ENCODE measurements at regions not wholly inside any gene's neighbourhood (a gene's known extent, or its start where the extent isn't known, plus 50 kb on each side); places are given as distances from the start of the nearest gene placed in this dataset.

DNA sequence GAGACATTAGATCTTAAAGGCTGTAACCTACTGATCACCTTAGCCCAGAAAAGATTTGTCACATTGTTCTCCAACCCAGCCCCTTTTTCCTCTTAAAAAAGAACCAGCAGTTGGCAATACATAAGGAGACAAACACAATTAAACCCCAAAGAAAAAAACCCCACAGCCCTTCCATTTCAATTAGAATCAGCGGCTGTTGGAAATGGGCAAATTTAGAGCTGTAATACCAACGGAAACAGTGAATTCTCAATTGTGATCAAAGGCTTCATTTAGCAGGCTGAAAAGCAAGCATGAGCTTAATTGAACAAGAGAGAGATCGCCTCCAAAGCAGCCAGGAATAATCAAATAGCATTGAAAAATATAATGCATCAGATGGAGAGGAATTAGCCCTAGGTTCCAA lies 153.6 kb downstream of the FAM114A2 start:
- in situ Hi-C loops (cut with MboI): no loop called here
- no peak for ATAC-seq
- no peak for TF ChIP-seq CCAR2 (IDR thresholded peaks at IDR 0.05; ENCODE audit: low read depth, low read length)
- TF ChIP-seq, protein P1, sequence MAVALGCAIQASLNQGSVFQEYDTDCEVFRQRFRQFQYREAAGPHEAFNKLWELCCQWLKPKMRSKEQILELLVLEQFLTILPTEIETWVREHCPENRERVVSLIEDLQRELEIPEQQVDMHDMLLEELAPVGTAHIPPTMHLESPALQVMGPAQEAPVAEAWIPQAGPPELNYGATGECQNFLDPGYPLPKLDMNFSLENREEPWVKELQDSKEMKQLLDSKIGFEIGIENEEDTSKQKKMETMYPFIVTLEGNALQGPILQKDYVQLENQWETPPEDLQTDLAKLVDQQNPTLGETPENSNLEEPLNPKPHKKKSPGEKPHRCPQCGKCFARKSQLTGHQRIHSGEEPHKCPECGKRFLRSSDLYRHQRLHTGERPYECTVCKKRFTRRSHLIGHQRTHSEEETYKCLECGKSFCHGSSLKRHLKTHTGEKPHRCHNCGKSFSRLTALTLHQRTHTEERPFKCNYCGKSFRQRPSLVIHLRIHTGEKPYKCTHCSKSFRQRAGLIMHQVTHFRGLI (CRISPR knock-in tag; IDR thresholded peaks at IDR 0.05): no peak
- no peak for TF ChIP-seq ZNF76 (CRISPR knock-in tag; IDR thresholded peaks at IDR 0.05; ENCODE audit: borderline replicate concordance)
- TF ChIP-seq, protein P2, sequence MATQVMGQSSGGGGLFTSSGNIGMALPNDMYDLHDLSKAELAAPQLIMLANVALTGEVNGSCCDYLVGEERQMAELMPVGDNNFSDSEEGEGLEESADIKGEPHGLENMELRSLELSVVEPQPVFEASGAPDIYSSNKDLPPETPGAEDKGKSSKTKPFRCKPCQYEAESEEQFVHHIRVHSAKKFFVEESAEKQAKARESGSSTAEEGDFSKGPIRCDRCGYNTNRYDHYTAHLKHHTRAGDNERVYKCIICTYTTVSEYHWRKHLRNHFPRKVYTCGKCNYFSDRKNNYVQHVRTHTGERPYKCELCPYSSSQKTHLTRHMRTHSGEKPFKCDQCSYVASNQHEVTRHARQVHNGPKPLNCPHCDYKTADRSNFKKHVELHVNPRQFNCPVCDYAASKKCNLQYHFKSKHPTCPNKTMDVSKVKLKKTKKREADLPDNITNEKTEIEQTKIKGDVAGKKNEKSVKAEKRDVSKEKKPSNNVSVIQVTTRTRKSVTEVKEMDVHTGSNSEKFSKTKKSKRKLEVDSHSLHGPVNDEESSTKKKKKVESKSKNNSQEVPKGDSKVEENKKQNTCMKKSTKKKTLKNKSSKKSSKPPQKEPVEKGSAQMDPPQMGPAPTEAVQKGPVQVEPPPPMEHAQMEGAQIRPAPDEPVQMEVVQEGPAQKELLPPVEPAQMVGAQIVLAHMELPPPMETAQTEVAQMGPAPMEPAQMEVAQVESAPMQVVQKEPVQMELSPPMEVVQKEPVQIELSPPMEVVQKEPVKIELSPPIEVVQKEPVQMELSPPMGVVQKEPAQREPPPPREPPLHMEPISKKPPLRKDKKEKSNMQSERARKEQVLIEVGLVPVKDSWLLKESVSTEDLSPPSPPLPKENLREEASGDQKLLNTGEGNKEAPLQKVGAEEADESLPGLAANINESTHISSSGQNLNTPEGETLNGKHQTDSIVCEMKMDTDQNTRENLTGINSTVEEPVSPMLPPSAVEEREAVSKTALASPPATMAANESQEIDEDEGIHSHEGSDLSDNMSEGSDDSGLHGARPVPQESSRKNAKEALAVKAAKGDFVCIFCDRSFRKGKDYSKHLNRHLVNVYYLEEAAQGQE (IDR thresholded peaks at IDR 0.05; ENCODE audit: borderline replicate concordance): no peak
- TF ChIP-seq, protein P2 (CRISPR knock-in tag; IDR thresholded peaks at IDR 0.05; ENCODE audit: low read depth): no peak
- no peak for TF ChIP-seq RBM39 (optimal IDR thresholded peaks at IDR 0.05; ENCODE audit: low read depth, low read length)
- TF ChIP-seq ZFP36 (IDR thresholded peaks at IDR 0.05; ENCODE audit: low read depth, low read length, partially characterized antibody): no peak
- TF ChIP-seq PHF20 (IDR thresholded peaks at IDR 0.05; ENCODE audit: partially characterized antibody): no peak
- no peak for TF ChIP-seq PYGO2 (tag; IDR thresholded peaks at IDR 0.05)
- no peak for TF ChIP-seq SRSF3 (IDR thresholded peaks at IDR 0.05; ENCODE audit: insufficient read depth, low read length)
- TF ChIP-seq BCLAF1 (IDR thresholded peaks at IDR 0.05; ENCODE audit: borderline replicate concordance in 1 of 2, control insufficient read depth in 1 of 2, low read depth in 2 of 2, low read length in 1 of 2): no peak

More for the DNA sequence above, 153.6 kb downstream of the FAM114A2 start:
- no peaks in the 10 kb centered on the region for H3K9me1 ChIP-seq (ENCODE audit: control insufficient read depth, insufficient read depth, low read length)
- no peak overlapping the region for H3K4me3 ChIP-seq
- H3K4me1 ChIP-seq (replicated peaks in 1 of 2; ENCODE audit: control insufficient read depth in 2 of 2, insufficient read depth in 2 of 2, low read length in 2 of 2): no peaks in the 10 kb centered on the region
- ChIA-PET CTCF (ENCODE audit: low intra/inter-chr PET ratio) (no interaction called here), POLR2A (no interaction called here)
- H3K9me3 ChIP-seq (replicated peaks; ENCODE audit: control insufficient read depth, insufficient read depth, low read depth, low read length): no peaks in the 10 kb centered on the region
- BruUV-seq (replicated peaks): no TSS peak
- H2AFZ ChIP-seq (ENCODE audit: low read depth, low read length): no peak overlapping the region
- FAIRE-seq: no peak
- H4K20me1 ChIP-seq (replicated peaks; ENCODE audit: control insufficient read depth, insufficient read depth, low read length): peaks cover 5% of the 10 kb centered on the region; the same call in 1 of the 2 replicates
- 2% methylated on average over 3 of the region's 3 CpGs for WGBS (ENCODE audit: insufficient coverage, low coverage, missing lambda C conversion rate)
- H3K36me3 ChIP-seq (ENCODE audit: control insufficient read depth, insufficient read depth, low read length): no peaks in the 10 kb centered on the region
- DNase-seq (ENCODE audit: extremely low read depth in 1 of 4, low spot score in 3 of 4): no peak
- no peaks in the 10 kb centered on the region for H3K79me2 ChIP-seq (ENCODE audit: control insufficient read depth, insufficient read depth, low read length)
- H3K27me3 ChIP-seq (ENCODE audit: control insufficient read depth in 2 of 2, insufficient read depth in 2 of 2, low read length in 2 of 2): no peaks in the 10 kb centered on the region; a peak in 1 of 5 replicates
- H3K4me2 ChIP-seq (ENCODE audit: insufficient read depth, low read length): no peak overlapping the region
- H3K9ac ChIP-seq (ENCODE audit: insufficient read depth in 1 of 2, low read depth in 2 of 2, low read length in 2 of 2): no peak overlapping the region
- H3K27ac ChIP-seq (ENCODE audit: extremely low read depth, low read depth, low read length): no peak overlapping the region
- intact Hi-C loops (cut with micrococcal nuclease): no loop called here

Measured in K562 (cell line).